ENCODE measurements at regions not wholly inside any gene's neighbourhood (a gene's known extent, or its start where the extent isn't known, plus 50 kb on each side); places are given as distances from the start of the nearest gene placed in this dataset.

- no peak for TF ChIP-seq CTCF (IDR thresholded peaks at IDR 0.05 in 2 of 3, conservative IDR thresholded peaks at IDR 0.05 in 1 of 3; ENCODE audit: borderline replicate concordance in 1 of 3, insufficient read depth in 1 of 3, low read depth in 2 of 3, low read length in 2 of 3)
- TF ChIP-seq EZH2 (IDR thresholded peaks at IDR 0.05), result no peak
- TF ChIP-seq POLR2AphosphoS5 (IDR thresholded peaks at IDR 0.05; ENCODE audit: low read depth, low read length), result no peak
- TF ChIP-seq SRF (IDR thresholded peaks at IDR 0.05; ENCODE audit: low read depth), result no peak
- no peak for TF ChIP-seq REST (IDR thresholded peaks at IDR 0.05; ENCODE audit: low read depth)
These were observed 630.5 kb upstream of the CT83 start for GRCh38 chrX:117093319-117093718.

Measured in HCT116 (cell line).